ENCODE measurements at regions not wholly inside any gene's neighbourhood (a gene's known extent, or its start where the extent isn't known, plus 50 kb on each side); places are given as distances from the start of the nearest gene placed in this dataset.
A peak's percentile ranks its signal among the peaks of the same experiment; 100 is the strongest.

DNA sequence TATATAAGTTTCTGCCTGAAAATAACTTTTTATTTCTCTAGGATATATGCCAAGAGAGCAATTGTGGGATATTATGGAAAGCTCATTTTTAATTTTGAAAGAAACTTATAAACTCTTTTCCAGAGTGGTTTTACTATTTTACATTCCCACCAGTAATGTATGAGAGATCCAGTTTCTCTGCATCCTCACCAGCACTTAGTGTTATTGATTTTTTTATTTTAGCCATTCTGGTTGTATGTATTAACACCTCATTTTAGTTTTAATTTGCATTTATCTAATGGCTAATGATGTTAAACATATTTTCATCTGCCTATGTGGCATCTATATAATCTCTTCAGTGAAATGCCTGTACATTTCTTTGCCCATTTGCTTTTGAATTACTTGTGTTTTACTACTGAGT lies 597.7 kb upstream of the RAB6C start:
- intact Hi-C loops (cut with DNase I): no loop called here
- no peaks in the 10 kb centered on the region for H3K9me3 ChIP-seq
- no peaks in the 10 kb centered on the region for H3K36me3 ChIP-seq
- no peak overlapping the region for H3K27ac ChIP-seq
- no peak overlapping the region for H3K4me3 ChIP-seq (replicated peaks in 1 of 3)
- no peak for TF ChIP-seq POLR2A (IDR thresholded peaks at IDR 0.05)
- TF ChIP-seq, protein P1, sequence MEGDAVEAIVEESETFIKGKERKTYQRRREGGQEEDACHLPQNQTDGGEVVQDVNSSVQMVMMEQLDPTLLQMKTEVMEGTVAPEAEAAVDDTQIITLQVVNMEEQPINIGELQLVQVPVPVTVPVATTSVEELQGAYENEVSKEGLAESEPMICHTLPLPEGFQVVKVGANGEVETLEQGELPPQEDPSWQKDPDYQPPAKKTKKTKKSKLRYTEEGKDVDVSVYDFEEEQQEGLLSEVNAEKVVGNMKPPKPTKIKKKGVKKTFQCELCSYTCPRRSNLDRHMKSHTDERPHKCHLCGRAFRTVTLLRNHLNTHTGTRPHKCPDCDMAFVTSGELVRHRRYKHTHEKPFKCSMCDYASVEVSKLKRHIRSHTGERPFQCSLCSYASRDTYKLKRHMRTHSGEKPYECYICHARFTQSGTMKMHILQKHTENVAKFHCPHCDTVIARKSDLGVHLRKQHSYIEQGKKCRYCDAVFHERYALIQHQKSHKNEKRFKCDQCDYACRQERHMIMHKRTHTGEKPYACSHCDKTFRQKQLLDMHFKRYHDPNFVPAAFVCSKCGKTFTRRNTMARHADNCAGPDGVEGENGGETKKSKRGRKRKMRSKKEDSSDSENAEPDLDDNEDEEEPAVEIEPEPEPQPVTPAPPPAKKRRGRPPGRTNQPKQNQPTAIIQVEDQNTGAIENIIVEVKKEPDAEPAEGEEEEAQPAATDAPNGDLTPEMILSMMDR (IDR thresholded peaks at IDR 0.05): no peak
- no peaks in the 10 kb centered on the region for H3K4me1 ChIP-seq
- no peaks in the 10 kb centered on the region for H3K27me3 ChIP-seq
- DNase-seq: no peak

- no peak overlapping the region for H3K4me3 ChIP-seq (replicated peaks in 1 of 3)
- no peak for DNase-seq
- H3K9me3 ChIP-seq: no peaks in the 10 kb centered on the region
- H3K4me1 ChIP-seq: no peaks in the 10 kb centered on the region
- no peaks in the 10 kb centered on the region for H3K27me3 ChIP-seq
- 90 to 91% methylated on average over 2 of the region's 2 CpGs for WGBS, 2 donors
- intact Hi-C loops (cut with DNase I): no loop called here
- H3K36me3 ChIP-seq: no peaks in the 10 kb centered on the region
- no peak for TF ChIP-seq POLR2A (IDR thresholded peaks at IDR 0.05)
- TF ChIP-seq, protein P1 (IDR thresholded peaks at IDR 0.05): no peak
- H3K27ac ChIP-seq: no peak overlapping the region
These were observed 590.6 kb upstream of the RAB6C start for GRCh38 chr2:129388870-129389269.

DNA sequence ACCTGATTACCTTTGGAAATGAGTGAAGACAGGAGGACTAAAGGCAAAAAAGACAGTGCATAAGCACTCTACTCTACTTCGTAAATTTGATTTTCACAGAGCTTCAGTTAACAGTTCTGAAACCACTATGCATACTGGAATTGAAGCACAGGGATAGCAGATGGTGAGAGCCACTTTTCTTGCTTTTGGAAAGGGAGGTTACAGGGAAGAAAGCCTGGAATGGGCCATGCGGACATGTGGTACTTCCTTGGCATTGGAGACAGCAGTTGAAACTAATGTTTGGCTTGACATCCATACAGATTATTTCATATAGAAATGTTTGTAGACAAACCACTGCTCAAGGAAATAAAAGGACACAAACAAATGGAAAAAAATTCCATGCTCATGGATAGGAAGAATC lies 585.6 kb upstream of the RAB6C start:
- Histone ChIP-seq H3K27ac (no peak overlapping the region), H3K4me3 (replicated peaks in 1 of 3) (no peak overlapping the region), H3K36me3 (no peaks in the 10 kb centered on the region), H3K27me3 (no peaks in the 10 kb centered on the region), H3K4me1 (no peaks in the 10 kb centered on the region), H3K9me3 (no peaks in the 10 kb centered on the region)
- 86 to 92% methylated on average over 2 of the region's 2 CpGs for WGBS, 2 donors
- no peak for DNase-seq
- TF ChIP-seq POLR2A (IDR thresholded peaks at IDR 0.05): no peak
- TF ChIP-seq, protein P1 (IDR thresholded peaks at IDR 0.05): no peak
- intact Hi-C loops (cut with DNase I): loop anchor here (10.0 kb wide), 1 partner anchor 659 kb away; no protein-coding TSS in a partner anchor

GRCh38 chr2:129396980-129397599 lies 582.4 kb upstream of the RAB6C start:
- no peaks in the 10 kb centered on the region for H3K4me1 ChIP-seq
- H3K4me3 ChIP-seq (replicated peaks in 1 of 3): no peak overlapping the region
- no peak overlapping the region for H3K27ac ChIP-seq
- no peak for TF ChIP-seq POLR2A (IDR thresholded peaks at IDR 0.05)
- TF ChIP-seq, protein P1 (IDR thresholded peaks at IDR 0.05): peak in 4 of 6 experiments; percentile 46 to 78 (median 64)
- WGBS, 2 donors: 77 to 79% methylated on average over 3 of the region's 3 CpGs
- no peaks in the 10 kb centered on the region for H3K36me3 ChIP-seq
- peak; percentile 47 to 60 for DNase-seq
- intact Hi-C loops (cut with DNase I): loop anchor here (10.0 kb wide), 1 partner anchor 662 kb away; no protein-coding TSS in a partner anchor
- no peaks in the 10 kb centered on the region for H3K27me3 ChIP-seq
- no peaks in the 10 kb centered on the region for H3K9me3 ChIP-seq

- intact Hi-C loops (cut with DNase I): no loop called here
- Histone ChIP-seq H3K9me3 (no peaks in the 10 kb centered on the region), H3K27ac (no peak overlapping the region), H3K4me1 (no peaks in the 10 kb centered on the region), H3K4me3 (replicated peaks in 1 of 3) (no peak overlapping the region), H3K27me3 (no peaks in the 10 kb centered on the region), H3K36me3 (no peaks in the 10 kb centered on the region)
- no peak for TF ChIP-seq POLR2A (IDR thresholded peaks at IDR 0.05)
- TF ChIP-seq, protein P1 (IDR thresholded peaks at IDR 0.05): no peak
- peak; percentile 61 to 68 for DNase-seq
- 33 to 59% methylated on average over 6 to 7 of the region's 7 CpGs for WGBS, 2 donors
These were observed 578.6 kb upstream of the RAB6C start for GRCh38 chr2:129400826-129401225.

Measured in thyroid gland (tissue), 4 donors.